Neuronal stem cell (in vitro differentiated cells): ENCODE measurements at regions not wholly inside any gene's neighbourhood (a gene's known extent, or its start where the extent isn't known, plus 50 kb on each side); places are given as distances from the start of the nearest gene placed in this dataset.

Source experiments
- DNase-seq: peaks from one replicate; pipeline ENCODE4 v3.0.0-alpha.2; 2013; ENCODE audit warnings: low spot score
- H2AFZ ChIP-seq: one replicate; pipeline ENCODE4 v1.6.1; 2013; ENCODE audit warnings: mild to moderate bottlenecking, low read length, inconsistent platforms
- H2AK5ac ChIP-seq: 2 replicates; pipeline ENCODE4 v1.6.1; 2013; ENCODE audit warnings: low read depth, mild to moderate bottlenecking, inconsistent platforms, low read length, moderate library complexity, mixed read lengths
- H2BK120ac ChIP-seq: 2 replicates; pipeline ENCODE4 v1.6.1; 2013; ENCODE audit warnings: low read depth, mild to moderate bottlenecking, inconsistent platforms, low read length, moderate library complexity, mixed read lengths
- H2BK12ac ChIP-seq: one replicate; pipeline ENCODE4 v1.6.1; 2013; ENCODE audit warnings: low read length, inconsistent platforms
- H2BK15ac ChIP-seq: 2 replicates; pipeline ENCODE4 v1.6.1; 2013; ENCODE audit warnings: mild to moderate bottlenecking, low read length, inconsistent platforms, mixed read lengths
- H2BK5ac ChIP-seq: one replicate; pipeline ENCODE4 v1.6.1; 2013; ENCODE audit warnings: inconsistent platforms, mild to moderate bottlenecking, low read length, moderate library complexity
- H3K14ac ChIP-seq: one replicate; pipeline ENCODE4 v1.6.1; 2013; ENCODE audit warnings: low read length, inconsistent platforms
- H3K18ac ChIP-seq: 2 replicates; pipeline ENCODE4 v1.6.1; 2013; ENCODE audit warnings: low read length, inconsistent platforms
- H3K23ac ChIP-seq: 2 replicates; pipeline ENCODE4 v1.6.1; 2013; ENCODE audit warnings: low read depth, mild to moderate bottlenecking, mixed read lengths, low read length, inconsistent platforms; ENCODE audit not compliant: poor library complexity
- H3K27ac ChIP-seq: replicated peaks from 3 replicates; pipeline ENCODE4 v1.5.1; 2013; ENCODE audit warnings: low read length, inconsistent platforms
- H3K27me3 ChIP-seq, 3 experiments: 2 replicates each; pipeline ENCODE4 v1.6.1; 2013; ENCODE audit warnings: low read length in 3 of 3, mild to moderate bottlenecking in 2 of 3, inconsistent platforms in 1 of 3, low read depth in 1 of 3, mixed read lengths in 1 of 3, moderate library complexity in 1 of 3; ENCODE audit not compliant: control insufficient read depth in 3 of 3, insufficient read depth in 3 of 3
- H3K36me3 ChIP-seq, 2 donors: replicated peaks in 1 of 2; 2 replicates each; pipeline ENCODE4 v1.6.1; 2013; ENCODE audit warnings: low read length in 2 of 2; ENCODE audit not compliant: control insufficient read depth in 2 of 2, insufficient read depth in 2 of 2
- H3K4ac ChIP-seq: 2 replicates; pipeline ENCODE4 v1.6.1; 2013; ENCODE audit warnings: inconsistent platforms, mild to moderate bottlenecking, low read length, moderate library complexity
- H3K4me1 ChIP-seq, 2 donors: 1 replicate in 1 of 2; 2 replicates in 1 of 2; pipeline ENCODE4 v1.6.1; 2013; ENCODE audit warnings: low read length in 2 of 2, low read depth in 1 of 2; ENCODE audit not compliant: control insufficient read depth in 2 of 2, insufficient read depth in 1 of 2
- H3K4me2 ChIP-seq: one replicate; pipeline ENCODE4 v1.6.1; 2013; ENCODE audit warnings: mild to moderate bottlenecking, low read length, inconsistent platforms; ENCODE audit not compliant: insufficient read depth, poor library complexity, severe bottlenecking
- H3K4me3 ChIP-seq, 2 donors: 2 replicates each; pipeline ENCODE4 v1.5.1; 2013; ENCODE audit warnings: low read length in 2 of 2, mild to moderate bottlenecking in 2 of 2, inconsistent platforms in 1 of 2, moderate library complexity in 1 of 2
- H3K79me1 ChIP-seq: one replicate; pipeline ENCODE4 v1.6.1; 2013; ENCODE audit warnings: low read depth, mild to moderate bottlenecking, inconsistent platforms, low read length, moderate library complexity
- H3K9ac ChIP-seq: one replicate; pipeline ENCODE4 v1.6.1; 2013; ENCODE audit warnings: mild to moderate bottlenecking, low read depth, low read length, inconsistent platforms; ENCODE audit not compliant: poor library complexity
- H3K9me3 ChIP-seq, 2 donors: replicated peaks in 1 of 2; 2 replicates each; pipeline versions ENCODE3 to v1.6.1; 2013; ENCODE audit warnings: low read length in 2 of 2, mild to moderate bottlenecking in 2 of 2, inconsistent platforms in 1 of 2, low read depth in 1 of 2, mixed read lengths in 1 of 2, moderate library complexity in 1 of 2; ENCODE audit not compliant: control insufficient read depth in 2 of 2, insufficient read depth in 1 of 2
- H4K8ac ChIP-seq: one replicate; pipeline ENCODE4 v1.6.1; 2013; ENCODE audit warnings: low read depth, mild to moderate bottlenecking, inconsistent platforms, low read length, moderate library complexity
- H4K91ac ChIP-seq: one replicate; pipeline ENCODE4 v1.6.1; 2013; ENCODE audit warnings: low read length, low read depth, mild to moderate bottlenecking, inconsistent platforms; ENCODE audit not compliant: poor library complexity
- WGBS, 2 donors: extraction: QIAGEN DNeasy Blood & Tissue Kit; methylation state at CpG; one replicate each; pipeline ENCODE4 v1.1.7; 2013; ENCODE audit warnings: missing lambda C conversion rate in 2 of 2, mixed read lengths in 1 of 2; ENCODE audit not compliant: insufficient read length in 2 of 2, insufficient replicate concordance in 1 of 2; ENCODE audit errors: extremely low coverage in 2 of 2; 5-methylcytosine and 5-hydroxymethylcytosine counted together

GRCh38 chr11:127063241-127063640, 62.7 kb upstream of the KIRREL3 start:
- WGBS, 2 donors: no CpG with 5 or more reads among the region's 3 CpGs
- no peak overlapping the region for H3K4ac ChIP-seq
- no peak overlapping the region for H2BK120ac ChIP-seq
- no peak overlapping the region for H3K14ac ChIP-seq
- no peak overlapping the region for H3K4me2 ChIP-seq
- H3K27ac ChIP-seq: no peak overlapping the region
- no peak overlapping the region for H2BK5ac ChIP-seq
- no peak overlapping the region for H4K8ac ChIP-seq
- no peak overlapping the region for H2AFZ ChIP-seq
- H2BK12ac ChIP-seq: no peak overlapping the region
- H3K27me3 ChIP-seq: no peaks in the 10 kb centered on the region
- no peak overlapping the region for H3K18ac ChIP-seq
- H3K36me3 ChIP-seq: no peaks in the 10 kb centered on the region
- no peak for DNase-seq
- no peak overlapping the region for H3K23ac ChIP-seq
- H3K4me3 ChIP-seq: no peak overlapping the region
- H2AK5ac ChIP-seq: no peak overlapping the region
- H4K91ac ChIP-seq: no peak overlapping the region
- no peak overlapping the region for H2BK15ac ChIP-seq
- H3K4me1 ChIP-seq: peaks cover 0 to 15% of the 10 kb centered on the region in 2 donors
- H3K9ac ChIP-seq: no peak overlapping the region
- H3K79me1 ChIP-seq: no peaks in the 10 kb centered on the region
- no peaks in the 10 kb centered on the region for H3K9me3 ChIP-seq

GRCh38 chr11:127061947-127062346, 61.4 kb upstream of the KIRREL3 start:
- Histone ChIP-seq H3K4me3 (no peak overlapping the region), H3K27ac (no peak overlapping the region)

DNA sequence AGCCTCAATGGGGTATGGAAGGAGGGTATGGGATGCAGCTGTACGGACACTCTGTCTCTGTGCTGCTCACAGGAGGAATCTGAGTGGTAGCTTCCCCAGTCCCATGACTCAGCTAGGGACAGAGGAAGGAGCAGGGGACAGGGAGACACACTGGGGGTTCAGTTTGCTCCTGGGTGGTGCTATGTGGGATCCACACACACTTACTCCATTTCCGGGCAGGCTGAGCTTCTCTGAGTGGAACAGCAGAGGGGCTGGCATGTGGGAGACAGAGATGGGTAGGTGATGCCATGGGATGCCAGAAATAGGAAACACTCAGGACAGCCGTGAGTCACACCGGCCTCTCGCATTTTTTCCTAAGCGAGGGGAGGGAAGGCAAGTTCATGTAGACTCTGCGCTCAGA, 59.2 kb upstream of the KIRREL3 start:
- no peaks in the 10 kb centered on the region for H3K9me3 ChIP-seq
- no peak overlapping the region for H2AFZ ChIP-seq
- no peak overlapping the region for H3K14ac ChIP-seq
- H2AK5ac ChIP-seq: no peak overlapping the region
- no peak overlapping the region for H4K91ac ChIP-seq
- no peaks in the 10 kb centered on the region for H3K79me1 ChIP-seq
- H3K4me3 ChIP-seq: no peak overlapping the region
- H2BK12ac ChIP-seq: no peak overlapping the region
- H3K36me3 ChIP-seq: no peaks in the 10 kb centered on the region
- peaks cover 0 to 16% of the 10 kb centered on the region in 2 donors for H3K4me1 ChIP-seq
- H3K23ac ChIP-seq: no peak overlapping the region
- H3K4me2 ChIP-seq: no peak overlapping the region
- H3K18ac ChIP-seq: no peak overlapping the region
- H3K9ac ChIP-seq: no peak overlapping the region
- no peak overlapping the region for H3K4ac ChIP-seq
- no peak overlapping the region for H2BK120ac ChIP-seq
- no peaks in the 10 kb centered on the region for H3K27me3 ChIP-seq
- no peak overlapping the region for H4K8ac ChIP-seq
- H2BK15ac ChIP-seq: no peak overlapping the region
- H3K27ac ChIP-seq: no peak overlapping the region
- no CpG with 5 or more reads among the region's 7 CpGs for WGBS, 2 donors
- no peak overlapping the region for H2BK5ac ChIP-seq
- DNase-seq: no peak

More at GRCh38 chr11:127061947-127062346, 61.4 kb upstream of the KIRREL3 start:
- Histone ChIP-seq H3K4me1 (peaks cover 0 to 16% of the 10 kb centered on the region in 2 donors), H3K4me2 (no peak overlapping the region), H3K9ac (no peak overlapping the region), H2AFZ (no peak overlapping the region), H3K9me3 (no peaks in the 10 kb centered on the region), H3K23ac (no peak overlapping the region), H2BK120ac (no peak overlapping the region), H3K79me1 (no peaks in the 10 kb centered on the region), H2BK12ac (no peak overlapping the region), H3K36me3 (no peaks in the 10 kb centered on the region), H3K27me3 (no peaks in the 10 kb centered on the region), H4K91ac (no peak overlapping the region), H2AK5ac (no peak overlapping the region), H2BK5ac (no peak overlapping the region), H3K14ac (no peak overlapping the region), H2BK15ac (no peak overlapping the region), H3K18ac (peak overlapping the region; percentile 34), H4K8ac (no peak overlapping the region), H3K4ac (no peak overlapping the region)
- DNase-seq: no peak

DNA sequence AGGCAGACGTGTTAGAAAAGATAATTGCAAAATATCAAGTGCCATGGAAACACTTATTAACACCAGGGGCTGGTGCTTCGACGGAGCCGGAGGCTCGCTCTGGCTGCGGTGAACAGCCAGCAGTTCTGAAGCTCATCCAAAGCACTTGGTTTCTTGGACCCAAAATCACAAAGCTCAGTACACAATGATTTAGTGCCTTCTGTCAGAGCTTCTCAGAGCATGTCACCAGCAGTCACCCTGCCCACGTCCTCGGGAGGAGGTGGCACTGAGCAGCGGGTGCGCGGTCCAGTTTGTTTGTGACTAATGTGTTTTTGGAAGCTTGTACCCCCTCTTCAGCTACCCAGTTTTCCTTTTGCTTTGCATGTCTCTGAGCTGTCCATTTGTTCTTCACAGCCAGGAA, 58.7 kb upstream of the KIRREL3 start:
- no peak overlapping the region for H3K23ac ChIP-seq
- H3K4me2 ChIP-seq: no peak overlapping the region
- no peak overlapping the region for H3K14ac ChIP-seq
- no peaks in the 10 kb centered on the region for H3K36me3 ChIP-seq
- no CpG with 5 or more reads among the region's 11 CpGs for WGBS, 2 donors
- H2AK5ac ChIP-seq: no peak overlapping the region
- no peak overlapping the region for H4K91ac ChIP-seq
- peaks cover 0 to 16% of the 10 kb centered on the region in 2 donors for H3K4me1 ChIP-seq
- no peak overlapping the region for H2BK120ac ChIP-seq
- H2BK12ac ChIP-seq: no peak overlapping the region
- no peaks in the 10 kb centered on the region for H3K79me1 ChIP-seq
- no peak overlapping the region for H3K4ac ChIP-seq
- H2BK15ac ChIP-seq: no peak overlapping the region
- H3K9ac ChIP-seq: no peak overlapping the region
- H3K18ac ChIP-seq: peak overlapping the region; percentile 46
- H3K9me3 ChIP-seq: no peaks in the 10 kb centered on the region
- H4K8ac ChIP-seq: no peak overlapping the region
- no peak for DNase-seq
- H3K4me3 ChIP-seq: no peak overlapping the region
- H3K27ac ChIP-seq: no peak overlapping the region
- H3K27me3 ChIP-seq: no peaks in the 10 kb centered on the region
- no peak overlapping the region for H2AFZ ChIP-seq
- H2BK5ac ChIP-seq: no peak overlapping the region
